ENCODE measurements at regions not wholly inside any gene's neighbourhood (a gene's known extent, or its start where the extent isn't known, plus 50 kb on each side); places are given as distances from the start of the nearest gene placed in this dataset.
"Not testable (repeated sequence)": the region's sequence is repeated elsewhere in the genome, so short reads cannot be mapped to it uniquely, and the experiment has no call there.

GRCh38 chr2:234395891-234396420 lies 100.9 kb downstream of the ARL4C start:
- intact Hi-C loops (cut with DNase I), result no loop called here
- WGBS, result 73% methylated on average over 6 of the region's 6 CpGs
- no peak for TF ChIP-seq POLR2A (IDR thresholded peaks at IDR 0.05)
- no peak for TF ChIP-seq CTCF (IDR thresholded peaks at IDR 0.05)
- no peak for TF ChIP-seq POLR2AphosphoS5 (IDR thresholded peaks at IDR 0.05)

GRCh38 chr2:234394450-234394849 lies 102.4 kb downstream of the ARL4C start:
- Histone ChIP-seq H3K9me3 (no peaks in the 10 kb centered on the region), H3K4me1 (replicated peaks) (no peaks in the 10 kb centered on the region), H3K4me3 (no peak overlapping the region), H3K27ac (no peak overlapping the region), H3K36me3 (no peaks in the 10 kb centered on the region), H3K27me3 (replicated peaks; ENCODE audit: insufficient read depth) (no peaks in the 10 kb centered on the region)
- WGBS, result 93% methylated on average over 4 of the region's 4 CpGs
- no peak for DNase-seq (ENCODE audit: low spot score)
- TF ChIP-seq CTCF (IDR thresholded peaks at IDR 0.05), result no peak
- TF ChIP-seq POLR2A (IDR thresholded peaks at IDR 0.05), result no peak
- TF ChIP-seq POLR2AphosphoS5 (IDR thresholded peaks at IDR 0.05), result no peak
- intact Hi-C loops (cut with DNase I), result no loop called here

More at GRCh38 chr2:234395891-234396420, 100.9 kb downstream of the ARL4C start:
- Histone ChIP-seq H3K27me3 (replicated peaks; ENCODE audit: insufficient read depth) (no peaks in the 10 kb centered on the region), H3K27ac (no peak overlapping the region), H3K9me3 (no peaks in the 10 kb centered on the region), H3K36me3 (no peaks in the 10 kb centered on the region), H3K4me1 (replicated peaks) (no peaks in the 10 kb centered on the region), H3K4me3 (no peak overlapping the region)
- no peak for DNase-seq (ENCODE audit: low spot score)

GRCh38 chr2:234393354-234393753 lies 103.5 kb downstream of the ARL4C start:
- TF ChIP-seq POLR2A (IDR thresholded peaks at IDR 0.05) (no peak), CTCF (IDR thresholded peaks at IDR 0.05) (no peak), POLR2AphosphoS5 (IDR thresholded peaks at IDR 0.05) (no peak)
- Histone ChIP-seq H3K4me1 (replicated peaks) (no peaks in the 10 kb centered on the region), H3K36me3 (no peaks in the 10 kb centered on the region), H3K9me3 (no peaks in the 10 kb centered on the region), H3K27me3 (replicated peaks; ENCODE audit: insufficient read depth) (no peaks in the 10 kb centered on the region), H3K4me3 (no peak overlapping the region), H3K27ac (no peak overlapping the region)
- no peak for DNase-seq (ENCODE audit: low spot score)
- WGBS, result 92% methylated on average over 3 of the region's 3 CpGs
- intact Hi-C loops (cut with DNase I), result no loop called here

GRCh38 chr2:234392041-234392615 lies 104.8 kb downstream of the ARL4C start:
- Histone ChIP-seq H3K27me3 (replicated peaks; ENCODE audit: insufficient read depth) (no peaks in the 10 kb centered on the region), H3K36me3 (no peaks in the 10 kb centered on the region), H3K9me3 (no peaks in the 10 kb centered on the region), H3K4me1 (replicated peaks) (no peaks in the 10 kb centered on the region), H3K4me3 (no peak overlapping the region), H3K27ac (no peak overlapping the region)
- intact Hi-C loops (cut with DNase I), result no loop called here
- no peak for DNase-seq (ENCODE audit: low spot score)
- WGBS, result 91% methylated on average over 4 of the region's 4 CpGs
- TF ChIP-seq POLR2A (IDR thresholded peaks at IDR 0.05), result no peak
- TF ChIP-seq CTCF (IDR thresholded peaks at IDR 0.05), result no peak
- no peak for TF ChIP-seq POLR2AphosphoS5 (IDR thresholded peaks at IDR 0.05)

- TF ChIP-seq POLR2A (IDR thresholded peaks at IDR 0.05) (no peak), CTCF (IDR thresholded peaks at IDR 0.05) (no peak), POLR2AphosphoS5 (IDR thresholded peaks at IDR 0.05) (no peak)
- Histone ChIP-seq H3K36me3 (no peaks in the 10 kb centered on the region), H3K4me1 (replicated peaks) (no peaks in the 10 kb centered on the region), H3K27me3 (replicated peaks; ENCODE audit: insufficient read depth) (no peaks in the 10 kb centered on the region), H3K4me3 (no peak overlapping the region), H3K9me3 (no peaks in the 10 kb centered on the region), H3K27ac (no peak overlapping the region)
- no peak for DNase-seq (ENCODE audit: low spot score)
- intact Hi-C loops (cut with DNase I), result no loop called here
- WGBS, result 73% methylated on average over 3 of the region's 3 CpGs
Observed at GRCh38 chr2:234391625-234392024, 105.3 kb downstream of the ARL4C start.

- 89% methylated on average over 3 of the region's 3 CpGs for WGBS
- H3K9me3 ChIP-seq; H3K27me3 ChIP-seq (replicated peaks; ENCODE audit: insufficient read depth); H3K27ac ChIP-seq; DNase-seq (ENCODE audit: low spot score); intact Hi-C loops (cut with DNase I); H3K4me1 ChIP-seq (replicated peaks); H3K36me3 ChIP-seq; H3K4me3 ChIP-seq: not testable (repeated sequence)
Observed at GRCh38 chr2:234389661-234390060, 107.2 kb downstream of the ARL4C start.

All from prostate gland (tissue), 2 donors.